ENCODE measurements at regions not wholly inside any gene's neighbourhood (a gene's known extent, or its start where the extent isn't known, plus 50 kb on each side); places are given as distances from the start of the nearest gene placed in this dataset.

- no peak for DNase-seq
Measured at GRCh38 chr2:145257931-145258330, 738.0 kb upstream of the ZEB2 start.

- DNase-seq, result no peak
Measured at GRCh38 chr2:145256551-145256950, 736.6 kb upstream of the ZEB2 start.

- DNase-seq, result no peak
Measured at GRCh38 chr2:145254291-145254690, 734.4 kb upstream of the ZEB2 start.

- DNase-seq, result no peak
Measured at GRCh38 chr2:145253492-145253891, 733.6 kb upstream of the ZEB2 start.

GRCh38 chr2:145245268-145245870 lies 725.5 kb upstream of the ZEB2 start:
- no peak for DNase-seq

GRCh38 chr2:145235312-145235711 lies 715.4 kb upstream of the ZEB2 start:
- no peak for DNase-seq

- DNase-seq, result no peak
Measured at GRCh38 chr2:145230546-145230945, 710.6 kb upstream of the ZEB2 start.

- no peak for DNase-seq
Measured at GRCh38 chr2:145228506-145228905, 708.6 kb upstream of the ZEB2 start.

GRCh38 chr2:145226901-145227300 lies 707.0 kb upstream of the ZEB2 start:
- no peak for DNase-seq

GRCh38 chr2:145221516-145221915 lies 701.6 kb upstream of the ZEB2 start:
- no peak for DNase-seq

- peak; percentile 53 for DNase-seq
Measured at GRCh38 chr2:145221032-145221431, 701.1 kb upstream of the ZEB2 start.

- DNase-seq, result no peak
Measured at GRCh38 chr2:145220496-145220895, 700.6 kb upstream of the ZEB2 start.

GRCh38 chr2:145207884-145208283 lies 688.0 kb upstream of the ZEB2 start:
- DNase-seq, result no peak

- no peak for DNase-seq
Measured at GRCh38 chr2:145206496-145207281, 686.8 kb upstream of the ZEB2 start.

- no peak for DNase-seq
Measured at GRCh38 chr2:145203891-145204290, 684.0 kb upstream of the ZEB2 start.

GRCh38 chr2:145199827-145200706 lies 680.1 kb upstream of the ZEB2 start:
- DNase-seq, result no peak

GRCh38 chr2:145199042-145199441 lies 679.1 kb upstream of the ZEB2 start:
- no peak for DNase-seq

GRCh38 chr2:145198555-145198954 lies 678.6 kb upstream of the ZEB2 start:
- DNase-seq, result no peak

- no peak for DNase-seq
Measured at GRCh38 chr2:145197944-145198343, 678.0 kb upstream of the ZEB2 start.

- DNase-seq, result no peak
Measured at GRCh38 chr2:145194673-145195072, 674.8 kb upstream of the ZEB2 start.

GRCh38 chr2:145190031-145190703 lies 670.2 kb upstream of the ZEB2 start:
- no peak for DNase-seq

GRCh38 chr2:145186303-145186702 lies 666.4 kb upstream of the ZEB2 start:
- DNase-seq, result no peak

- no peak for DNase-seq
Measured at GRCh38 chr2:145185696-145186095, 665.8 kb upstream of the ZEB2 start.
